HG02973 (cell line): ENCODE measurements at regions not wholly inside any gene's neighbourhood (a gene's known extent, or its start where the extent isn't known, plus 50 kb on each side); places are given as distances from the start of the nearest gene placed in this dataset.

ENCODE experiments used
- ATAC-seq: cut with Tn5 transposase; IDR thresholded peaks from one replicate; pipeline ENCODE4 v1.9.1; 2021; ENCODE audit warnings: moderate library complexity; ENCODE audit not compliant: unreplicated experiment

DNA sequence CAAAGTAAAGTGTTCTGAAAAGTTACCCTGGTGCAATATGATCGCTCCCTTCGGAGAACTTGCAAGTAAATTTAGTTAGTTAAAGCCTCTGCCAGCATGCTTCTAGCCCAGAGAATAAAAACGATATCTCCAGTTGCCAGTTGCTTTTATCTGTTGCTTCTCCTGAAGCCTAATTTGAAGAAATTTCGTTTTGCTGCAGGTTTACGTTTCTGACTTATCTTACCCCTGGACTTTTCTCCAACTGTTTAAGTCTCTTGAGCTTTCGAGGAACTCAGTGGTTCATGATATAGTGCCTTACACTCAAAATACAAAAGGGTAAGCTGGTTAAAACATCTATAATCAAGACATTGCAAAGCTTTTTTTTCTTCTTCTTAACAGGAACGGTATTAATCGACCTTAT, 131.1 kb downstream of the FAM161A start:
- ATAC-seq, result no peak

DNA sequence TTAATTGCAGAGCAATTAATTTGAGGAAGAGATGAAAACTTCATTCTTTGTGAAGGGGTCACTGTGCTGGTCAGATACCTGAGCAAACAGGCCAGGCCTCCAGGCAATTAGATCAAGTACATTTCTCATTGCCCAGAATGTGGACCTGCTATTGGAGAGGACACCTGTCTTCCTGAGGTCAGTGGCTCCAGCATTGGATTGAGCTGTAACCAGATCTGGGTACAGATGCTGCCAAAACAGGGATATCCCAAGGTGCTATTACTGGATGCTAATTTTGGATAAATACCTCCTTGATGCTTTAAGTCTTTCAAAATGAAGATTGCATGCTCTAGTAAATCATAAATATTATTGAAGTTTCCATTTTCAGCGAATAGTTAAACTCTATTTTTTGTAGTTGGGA, 131.5 kb downstream of the FAM161A start:
- ATAC-seq, result no peak

DNA sequence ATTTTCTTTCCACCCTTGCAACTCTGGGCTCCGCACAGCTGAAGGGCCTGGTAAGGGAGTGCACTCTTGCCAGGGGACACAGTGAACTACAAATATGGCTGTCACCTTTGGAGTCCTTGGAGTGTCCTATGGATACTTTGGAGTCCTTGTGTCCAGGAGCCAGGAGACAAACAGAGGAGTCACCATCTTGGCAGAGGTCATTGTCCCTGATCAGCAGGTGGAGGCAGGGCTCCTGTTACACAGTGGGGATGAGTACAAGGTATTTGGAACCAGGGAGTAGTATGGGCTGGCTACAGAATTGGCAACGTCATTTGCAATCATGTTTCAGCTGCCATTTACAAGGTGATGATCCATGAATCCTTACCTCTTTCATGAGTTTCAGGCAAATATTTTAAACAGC, 132.5 kb downstream of the FAM161A start:
- no peak for ATAC-seq

DNA sequence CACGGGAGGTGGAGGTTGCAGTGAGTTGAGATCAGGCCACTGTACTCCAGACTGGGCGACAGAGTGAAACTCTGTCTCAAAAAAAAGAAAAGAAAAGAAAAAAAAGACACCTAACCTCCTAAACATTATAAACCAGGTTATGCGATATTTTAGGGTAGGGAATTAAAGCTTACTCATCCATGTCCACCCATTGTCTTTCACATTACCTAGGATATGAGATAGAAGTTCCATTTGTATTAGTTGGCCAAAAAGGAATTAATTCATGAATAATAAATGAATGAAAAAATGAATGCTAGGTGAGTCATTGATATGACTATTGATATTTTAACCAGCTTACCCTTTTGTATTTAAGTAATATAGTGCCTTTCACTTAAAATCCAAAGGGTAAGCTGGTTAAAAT, 132.9 kb downstream of the FAM161A start:
- ATAC-seq, result no peak

DNA sequence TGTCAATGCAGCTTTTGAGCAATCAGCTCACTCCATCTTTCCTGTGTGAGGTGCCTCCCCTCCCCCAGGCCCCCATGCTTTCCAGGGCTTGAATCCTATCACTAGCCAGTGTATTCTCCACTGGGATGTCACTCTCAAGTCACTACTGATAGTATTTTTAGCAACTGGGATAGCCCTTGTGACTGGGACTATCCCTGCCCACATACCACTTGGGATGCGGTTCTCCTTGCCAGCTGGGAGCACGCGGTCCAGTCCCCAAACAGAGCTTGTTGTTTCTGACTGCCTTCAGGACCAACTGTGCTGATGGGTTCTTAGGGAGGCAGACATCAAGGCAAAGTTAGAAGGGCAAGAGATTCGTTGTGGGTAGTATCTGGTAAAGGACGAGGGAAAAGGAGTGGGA, 134.9 kb downstream of the FAM161A start:
- ATAC-seq, result no peak

DNA sequence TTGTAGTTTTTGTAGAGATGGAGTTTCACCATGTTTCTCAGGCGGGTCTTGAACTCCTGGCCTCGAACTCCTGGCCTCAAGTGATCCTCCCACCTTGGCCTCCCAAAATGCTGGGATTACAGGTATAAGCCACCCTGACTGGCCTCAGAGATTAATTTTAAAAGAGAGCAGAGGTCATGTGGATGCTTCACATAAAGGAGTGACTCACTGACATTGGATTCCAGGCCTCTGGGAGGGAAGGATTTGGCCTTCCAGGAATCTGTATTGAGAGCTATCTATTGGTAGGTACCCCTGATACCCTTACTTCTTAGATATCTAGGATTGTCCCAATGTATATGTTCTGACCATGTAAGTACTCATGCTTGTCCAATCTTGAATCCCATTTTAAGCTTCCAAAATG, 138.4 kb downstream of the FAM161A start:
- no peak for ATAC-seq

DNA sequence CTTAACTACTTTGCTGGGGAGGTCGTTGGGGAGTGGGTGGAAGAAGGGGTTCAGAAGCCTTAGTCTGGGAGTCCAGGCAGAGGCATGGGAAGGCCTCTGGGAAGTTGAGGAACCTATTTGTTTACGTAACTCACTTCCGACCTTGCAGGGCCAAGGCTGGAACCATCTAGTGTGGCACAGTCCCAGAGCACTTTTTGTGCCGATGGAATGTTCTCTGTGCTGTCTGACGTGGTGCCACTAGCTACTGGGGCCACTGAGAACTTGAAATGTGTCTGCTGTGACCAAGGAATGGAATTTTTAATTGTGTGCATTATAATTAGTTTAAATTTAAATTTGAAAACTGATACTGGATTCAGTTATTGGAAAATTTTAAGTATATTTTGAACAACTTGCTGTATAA, 139.7 kb downstream of the FAM161A start:
- no peak for ATAC-seq

DNA sequence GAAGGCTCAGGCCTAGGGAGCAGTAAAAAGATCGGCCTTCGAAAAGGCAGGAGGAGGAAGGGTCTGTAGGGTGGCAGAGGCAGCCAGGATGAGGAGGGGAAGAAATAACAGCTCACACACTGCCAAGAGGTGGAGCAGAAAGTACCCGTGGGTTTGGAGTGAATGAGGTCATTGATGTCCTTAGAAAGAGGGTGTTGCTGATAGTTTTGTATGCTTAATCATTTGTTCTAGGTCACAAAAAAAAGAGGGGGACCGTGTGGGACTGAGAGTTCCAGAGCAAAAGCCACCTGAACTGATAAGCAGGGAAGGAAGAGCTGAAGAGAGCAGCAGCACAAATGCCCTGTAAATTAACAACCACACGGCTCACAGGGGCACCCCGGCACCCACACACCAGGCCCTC, 140.4 kb downstream of the FAM161A start:
- no peak for ATAC-seq

DNA sequence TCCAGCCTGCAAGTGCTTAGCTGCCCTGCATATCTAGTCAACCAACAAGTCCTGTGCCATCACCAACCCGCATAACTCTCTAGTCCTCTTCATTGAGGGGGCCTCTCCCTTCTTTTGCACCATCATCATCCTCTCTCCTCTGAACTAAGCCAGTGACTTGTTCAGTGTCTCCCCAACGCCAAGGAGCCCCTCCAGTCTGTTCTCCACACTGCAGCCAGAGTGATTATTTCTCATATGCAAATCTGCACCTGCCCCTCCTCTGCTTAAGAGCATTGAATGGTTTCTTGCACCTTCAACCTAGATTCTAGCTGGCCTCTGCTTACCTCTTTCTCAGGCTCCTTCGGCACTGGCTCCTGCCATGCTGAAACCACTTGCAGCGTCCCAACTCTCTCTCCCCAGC, 141.8 kb downstream of the FAM161A start:
- no peak for ATAC-seq

DNA sequence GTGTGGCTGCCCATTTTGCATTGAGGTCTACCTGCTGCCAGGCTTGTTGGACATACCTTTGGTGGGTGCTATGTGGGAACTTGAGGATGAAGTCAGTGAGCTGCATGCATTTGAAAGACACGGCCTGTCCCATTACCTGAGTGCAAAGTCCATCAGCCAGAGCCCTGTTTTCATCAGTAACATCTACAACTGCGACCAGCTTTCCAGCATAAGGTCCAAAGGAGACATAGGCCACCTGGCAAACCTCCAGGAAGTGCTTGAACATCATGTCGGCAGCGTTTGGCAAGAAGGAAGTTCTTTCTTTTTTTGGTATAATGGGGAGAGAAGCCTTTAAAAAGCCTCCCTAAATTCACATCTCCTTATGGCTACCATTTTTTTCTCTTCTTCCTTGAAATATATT, 143.1 kb downstream of the FAM161A start:
- ATAC-seq, result no peak

DNA sequence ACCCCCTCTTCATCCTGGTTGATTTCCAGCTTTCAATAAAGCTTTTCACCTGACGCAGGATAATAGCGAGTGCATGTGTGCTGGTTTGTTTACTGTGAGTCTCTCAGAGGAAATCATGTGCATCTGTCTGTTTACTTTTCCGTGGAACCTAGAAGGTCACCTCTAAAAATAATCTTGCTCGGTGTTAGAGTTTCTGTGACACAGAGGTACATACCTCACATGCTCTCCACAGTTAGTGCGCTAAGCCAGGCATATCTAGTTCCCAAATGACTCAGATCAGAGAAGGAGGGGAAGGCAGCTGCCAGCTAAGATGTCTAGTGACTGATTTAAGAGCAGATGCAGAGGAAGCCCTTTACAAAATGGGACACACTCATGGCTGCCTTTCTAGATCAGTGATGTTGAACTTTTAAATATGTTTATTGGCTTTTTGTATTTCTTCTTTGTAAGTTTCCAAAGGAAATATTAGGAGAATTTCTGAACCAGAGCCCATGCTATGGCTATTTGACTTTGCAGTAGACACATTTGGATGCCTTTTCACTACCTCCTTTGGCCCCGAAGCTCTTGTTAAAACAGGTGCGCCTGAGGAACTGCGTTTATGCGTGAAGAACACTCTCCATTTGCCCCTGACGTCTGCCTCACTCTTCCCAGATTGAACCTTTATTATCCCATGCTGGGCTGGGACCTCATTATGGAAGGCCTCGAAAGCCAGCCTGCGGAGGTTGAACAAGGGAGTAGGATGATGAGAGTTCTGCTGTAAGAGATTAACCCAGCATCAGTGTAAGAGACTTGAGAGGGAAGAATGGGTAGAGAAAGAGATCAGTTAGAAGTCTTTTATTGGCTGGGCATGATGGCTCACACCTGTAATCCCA, 145.6 kb downstream of the FAM161A start:
- ATAC-seq, result peak; percentile 96

DNA sequence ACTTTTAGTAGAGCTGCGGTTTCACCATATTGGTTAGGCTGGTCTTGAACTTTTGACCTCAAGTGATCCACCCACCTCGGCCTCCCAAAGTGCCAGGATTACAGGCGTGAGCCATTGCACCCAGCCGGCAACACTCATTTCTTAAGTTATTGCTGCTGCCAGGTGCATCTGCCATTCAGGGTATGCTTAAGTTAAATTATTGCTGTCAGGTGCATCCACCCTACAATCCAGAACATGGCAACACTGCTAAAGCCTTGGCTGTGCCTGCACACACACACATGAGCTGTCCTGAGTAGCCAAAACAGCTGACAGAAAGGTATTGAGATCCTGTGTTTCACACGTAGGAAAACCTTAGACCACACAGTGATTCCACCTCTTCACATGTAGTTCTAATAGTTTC, 148.2 kb downstream of the FAM161A start:
- ATAC-seq, result no peak

DNA sequence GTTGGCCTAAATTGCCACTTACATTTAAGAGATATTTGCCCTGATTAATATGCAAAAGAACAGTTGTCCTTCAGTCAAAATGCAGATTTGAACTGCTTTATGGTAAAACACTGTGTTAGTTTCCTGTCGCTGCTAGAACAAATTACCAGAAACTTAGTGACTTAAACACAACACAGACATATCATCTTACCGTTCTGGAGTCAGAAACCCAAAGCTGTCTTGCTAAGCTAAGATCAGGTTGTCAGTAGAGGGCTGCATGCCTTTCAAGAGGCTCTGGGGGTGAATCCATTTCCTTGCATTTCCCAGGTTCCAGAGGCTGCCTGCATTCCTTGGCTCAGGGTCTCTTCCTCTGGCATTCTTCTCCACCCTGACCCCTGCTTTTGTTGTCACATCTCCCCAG, 149.5 kb downstream of the FAM161A start:
- ATAC-seq, result no peak

DNA sequence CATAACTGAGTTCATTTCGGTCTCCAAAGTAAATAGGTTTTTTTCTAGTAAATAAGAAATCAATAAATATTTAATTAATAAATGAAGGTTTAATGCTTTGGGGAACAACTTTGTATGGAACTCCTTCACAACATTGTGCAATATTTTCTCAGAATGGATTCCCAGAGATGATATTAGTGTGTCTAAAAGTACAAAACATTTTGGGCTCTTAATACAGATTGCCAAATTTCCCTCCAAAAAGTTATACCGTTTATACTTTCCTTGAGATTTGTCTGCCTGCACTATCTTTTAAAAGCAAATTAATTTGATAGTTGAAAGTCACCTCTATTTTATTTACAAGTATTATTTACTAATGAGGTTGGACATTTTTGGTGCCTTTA, 151.8 kb downstream of the FAM161A start:
- no peak for ATAC-seq

DNA sequence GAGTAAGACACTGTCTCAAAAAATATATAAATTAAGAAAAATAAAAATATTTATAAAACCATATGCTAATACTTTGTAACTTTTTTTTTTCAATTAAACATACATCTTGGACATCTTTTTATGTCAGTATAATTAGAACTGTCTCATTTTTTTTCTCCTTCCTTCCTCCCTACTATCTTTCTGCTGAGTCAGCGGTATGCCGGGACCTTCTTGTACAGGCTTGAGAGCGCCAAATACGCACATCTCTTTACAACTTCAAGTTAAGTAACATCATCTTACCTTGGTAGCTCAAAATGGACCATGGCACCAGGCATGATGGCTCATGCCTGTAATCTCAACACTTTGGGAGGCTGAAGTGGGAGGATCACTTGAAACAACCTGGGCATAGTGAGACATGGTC, 153.4 kb downstream of the FAM161A start:
- no peak for ATAC-seq

DNA sequence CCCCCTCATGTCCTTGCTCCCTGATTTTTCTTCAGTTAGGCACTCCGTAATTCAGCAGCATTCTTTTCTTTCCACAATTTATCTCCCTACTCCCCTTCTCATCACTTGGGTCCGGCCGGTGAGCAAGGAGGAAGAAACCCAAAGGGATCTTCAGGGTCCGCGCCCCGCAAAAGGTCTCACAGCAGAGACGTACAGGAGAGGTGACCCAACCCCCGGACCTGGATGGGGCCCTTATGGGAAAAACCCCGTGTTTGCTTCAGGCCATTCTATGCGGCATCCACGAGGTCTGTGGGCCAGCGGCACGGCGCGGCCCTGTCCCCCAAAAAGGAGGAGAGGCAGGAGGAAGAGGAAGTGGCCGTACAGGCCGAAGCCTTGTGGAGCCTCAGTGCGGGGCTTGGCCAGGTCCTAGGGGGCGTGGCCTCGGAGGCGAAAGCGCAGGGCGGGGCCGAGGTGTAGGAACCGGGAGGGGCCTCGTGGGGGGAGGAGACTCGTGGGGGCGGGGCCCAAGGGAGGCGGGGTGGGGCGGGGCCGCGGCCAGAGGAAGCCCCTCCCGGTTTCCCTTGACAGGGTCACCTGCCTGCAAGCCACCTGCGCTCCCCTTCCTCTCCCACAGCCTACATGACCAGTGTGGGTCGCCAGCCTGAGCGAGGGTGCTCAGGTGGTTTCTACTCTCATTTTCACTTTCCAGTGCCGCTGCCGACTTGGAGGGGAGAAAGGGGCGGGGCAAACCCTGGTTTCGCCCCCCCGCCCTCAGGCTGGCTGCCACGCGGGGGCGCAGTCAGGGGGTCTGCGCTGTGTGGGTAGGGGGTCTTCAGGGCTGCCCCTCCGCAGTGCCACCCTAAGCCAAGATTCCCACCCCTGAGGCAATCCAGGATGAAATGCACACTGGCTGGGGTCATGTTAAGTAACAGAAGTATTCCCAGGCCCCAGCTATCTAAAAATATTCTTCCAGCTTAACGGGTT, 156.4 kb upstream of the XPO1 start:
- ATAC-seq, result peak; percentile 94

DNA sequence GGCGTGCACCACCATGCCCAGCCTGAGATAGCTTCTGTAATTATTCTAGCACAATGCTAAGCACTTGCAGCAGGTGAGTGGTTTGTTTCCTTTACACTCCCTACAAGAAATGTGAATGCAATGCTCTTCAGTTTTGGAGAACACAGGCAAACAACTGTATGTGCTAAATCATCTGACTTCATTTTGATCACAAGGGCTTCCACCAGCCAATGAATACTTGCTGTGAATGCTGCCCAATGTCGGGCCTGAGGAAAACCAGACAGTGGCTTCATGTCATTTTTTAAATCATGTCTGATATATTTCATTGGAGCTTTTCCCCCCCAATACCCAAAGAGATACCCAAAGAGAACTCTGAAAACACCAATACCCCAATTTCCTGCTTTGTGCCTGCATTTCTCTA, 155.6 kb upstream of the XPO1 start:
- ATAC-seq, result no peak

DNA sequence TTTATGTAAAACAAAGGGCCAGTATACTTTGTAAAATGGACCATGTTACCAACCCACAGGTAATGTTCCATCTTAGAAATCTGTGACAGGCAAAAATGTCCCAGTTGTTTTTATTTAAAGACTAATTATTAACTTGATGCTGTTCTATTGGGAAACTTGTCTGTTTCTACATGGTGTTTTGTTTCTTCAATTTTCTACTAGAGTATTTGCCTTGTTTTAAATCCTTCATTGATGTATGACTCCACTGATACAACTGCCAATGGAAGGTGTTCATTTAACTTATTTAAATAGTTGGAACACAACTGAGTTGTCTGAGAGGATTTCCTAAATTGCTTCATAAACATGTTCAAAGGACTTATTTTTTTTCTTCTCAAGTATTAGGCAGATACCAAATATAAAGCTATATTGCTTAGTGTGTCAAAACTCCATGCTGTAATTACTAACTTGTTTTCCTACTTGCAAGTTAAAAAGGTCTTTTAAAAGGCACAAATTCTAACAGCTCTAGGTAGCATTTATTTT, 152.0 kb upstream of the XPO1 start:
- no peak for ATAC-seq

DNA sequence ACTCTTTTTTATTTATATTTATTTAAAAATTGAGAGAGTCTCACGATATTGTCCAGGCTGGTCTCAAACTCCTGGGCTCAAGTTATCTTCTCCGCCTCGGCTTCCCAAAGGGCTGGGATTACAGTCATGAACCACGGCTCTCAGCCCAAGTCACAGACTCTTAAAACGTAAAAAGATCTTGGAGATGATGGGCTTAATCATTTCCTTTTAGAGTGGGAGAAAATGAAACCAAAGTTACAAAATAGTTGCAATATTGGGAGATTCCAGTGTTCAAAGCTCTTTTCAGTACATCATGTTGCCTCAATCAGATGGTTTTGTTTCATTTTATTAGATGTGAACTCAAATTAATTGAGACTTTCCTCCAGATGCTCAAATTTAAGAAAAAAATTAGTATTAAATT, 151.4 kb upstream of the XPO1 start:
- ATAC-seq, result no peak

DNA sequence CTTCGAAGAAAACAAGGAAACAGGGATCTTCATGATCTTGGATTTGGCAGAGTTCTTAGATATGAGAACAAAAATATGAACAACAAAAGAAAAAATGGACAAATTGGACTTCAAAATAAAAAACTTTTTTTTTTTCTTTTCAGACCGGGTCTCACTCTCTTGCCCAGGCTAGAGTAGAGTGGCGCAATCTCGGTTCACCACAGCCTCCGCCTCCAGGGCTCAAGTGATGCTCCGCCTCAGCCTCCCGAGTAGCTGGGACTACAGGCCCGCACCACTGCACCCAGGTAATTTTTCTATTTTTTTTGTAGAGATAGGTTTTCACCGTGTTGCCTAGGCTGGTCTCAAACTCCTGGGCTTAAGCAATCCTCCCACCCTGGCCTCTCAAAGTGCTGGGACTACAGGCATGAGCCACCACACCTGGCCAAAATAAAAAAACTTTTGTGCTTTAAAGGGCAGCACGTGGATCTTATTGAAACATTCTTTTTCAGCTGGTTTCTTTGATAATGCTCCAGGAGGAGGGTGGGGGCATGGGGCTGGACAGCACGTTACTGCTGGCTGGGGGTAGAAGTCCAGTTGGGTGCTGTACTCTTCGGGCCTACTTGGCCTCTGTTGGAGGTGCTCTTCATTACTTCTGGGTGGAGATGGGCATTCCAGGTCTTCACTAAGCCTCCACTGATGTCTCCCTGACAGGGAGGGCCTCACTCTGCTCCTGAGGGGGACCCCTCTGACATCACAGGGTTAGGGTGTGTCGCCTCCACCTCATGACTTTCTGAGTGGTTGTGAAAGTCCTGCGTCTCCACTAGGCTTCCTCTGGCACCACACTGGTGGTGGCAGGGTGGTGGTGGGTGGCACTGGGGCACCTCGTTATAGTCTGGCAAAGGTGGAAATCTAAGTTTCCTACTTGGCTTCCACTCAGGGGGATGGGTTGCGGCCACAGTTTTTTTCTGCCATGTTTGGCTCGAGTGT, 150.5 kb upstream of the XPO1 start:
- no peak for ATAC-seq

DNA sequence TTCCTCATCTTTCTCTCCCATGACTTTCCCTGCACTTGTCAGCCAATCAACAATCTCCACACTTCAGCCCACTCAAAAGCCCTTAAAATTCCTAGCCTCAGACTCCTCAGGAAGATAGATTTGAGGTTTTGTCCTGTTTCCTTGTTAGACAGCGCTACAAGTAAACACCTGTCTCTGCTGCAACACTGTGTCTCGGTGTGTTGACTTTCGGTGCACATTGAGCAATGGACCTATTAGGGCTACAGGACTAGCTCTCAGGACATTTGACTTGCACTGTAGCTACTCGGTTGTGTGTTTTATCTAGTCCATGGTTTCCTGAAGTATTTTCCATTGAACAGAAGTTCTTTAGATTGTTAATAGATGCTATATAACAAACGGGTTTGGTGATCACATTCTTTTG, 140.9 kb upstream of the XPO1 start:
- ATAC-seq, result no peak
